ENCODE measurements at regions not wholly inside any gene's neighbourhood (a gene's known extent, or its start where the extent isn't known, plus 50 kb on each side); places are given as distances from the start of the nearest gene placed in this dataset.

DNA sequence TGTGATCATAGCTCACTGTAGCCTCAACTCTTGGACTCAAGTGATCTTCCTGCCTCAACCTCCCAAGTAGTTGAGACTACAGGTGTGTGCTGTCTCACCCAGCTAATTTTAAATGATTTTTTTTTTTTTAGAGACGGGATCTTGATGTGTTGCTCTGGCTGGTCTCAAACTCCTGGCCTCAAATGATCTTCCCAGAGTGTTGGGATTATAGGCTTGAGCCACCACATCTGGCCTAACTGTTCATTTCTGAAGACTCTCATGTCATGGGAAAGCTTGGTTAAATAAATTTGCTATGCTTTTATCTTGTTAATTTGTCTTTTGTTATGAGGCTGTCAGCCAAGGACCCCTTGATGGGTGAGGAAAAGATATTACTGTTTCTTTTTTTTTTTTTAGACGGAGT lies 134.0 kb downstream of the MIS18A start:
- TF ChIP-seq CTCF (IDR thresholded peaks at IDR 0.05 in 4 of 5, conservative IDR thresholded peaks at IDR 0.05 in 1 of 5), result no peak
- TF ChIP-seq POLR2A (IDR thresholded peaks at IDR 0.05), result no peak

Measured in gastrocnemius medialis (tissue), 4 donors.